AG08395 (cell line): ENCODE measurements at regions not wholly inside any gene's neighbourhood (a gene's known extent, or its start where the extent isn't known, plus 50 kb on each side); places are given as distances from the start of the nearest gene placed in this dataset.
"Not testable (repeated sequence)": the region's sequence is repeated elsewhere in the genome, so short reads cannot be mapped to it uniquely, and the experiment has no call there.

Experiments used
- DNase-seq: peaks from one replicate; pipeline ENCODE4 v3.0.0; 2012; ENCODE audit warnings: mixed read lengths, low spot score

GRCh38 chr10:50999163-50999562 lies 75.1 kb upstream of the PRKG1 start:
- DNase-seq: no peak

DNA sequence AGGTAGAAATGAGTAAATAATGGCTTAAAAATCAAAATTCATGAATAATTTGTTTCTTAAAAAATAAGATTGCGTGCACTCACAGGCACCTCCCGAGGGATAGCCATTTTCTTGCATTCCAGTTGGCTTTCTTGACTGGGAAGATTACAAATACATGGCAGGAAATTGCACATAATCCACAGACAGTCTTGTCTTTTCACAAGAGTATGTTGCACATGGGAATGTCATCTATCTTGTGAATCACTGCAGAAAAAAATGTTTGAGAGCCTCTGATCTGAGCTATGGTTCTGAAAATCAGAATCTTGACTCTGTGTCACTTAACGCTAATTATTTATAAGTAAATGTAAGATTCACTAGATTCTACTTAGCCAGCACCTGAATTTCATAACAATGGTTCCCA lies 74.1 kb upstream of the PRKG1 start:
- DNase-seq: peak; percentile 58

DNA sequence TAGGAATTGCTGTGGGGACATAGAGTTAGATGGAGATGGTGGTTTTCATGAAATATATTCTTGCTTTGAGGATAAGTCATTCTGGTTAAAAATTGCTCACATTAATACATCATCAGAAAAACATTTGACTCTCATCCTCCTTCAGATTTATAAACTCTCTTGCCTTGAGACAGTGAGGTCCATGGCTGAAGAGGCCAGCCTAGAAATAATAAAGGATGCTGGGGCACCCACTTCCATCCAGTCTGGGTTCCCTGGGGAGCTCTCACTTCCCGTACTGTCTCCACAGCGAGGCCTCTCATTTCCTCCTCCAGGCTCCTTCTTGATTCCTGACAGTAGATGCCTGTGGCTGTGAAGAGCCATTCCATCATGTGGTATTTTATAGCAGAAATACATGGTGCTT lies 73.3 kb upstream of the PRKG1 start:
- DNase-seq: no peak

DNA sequence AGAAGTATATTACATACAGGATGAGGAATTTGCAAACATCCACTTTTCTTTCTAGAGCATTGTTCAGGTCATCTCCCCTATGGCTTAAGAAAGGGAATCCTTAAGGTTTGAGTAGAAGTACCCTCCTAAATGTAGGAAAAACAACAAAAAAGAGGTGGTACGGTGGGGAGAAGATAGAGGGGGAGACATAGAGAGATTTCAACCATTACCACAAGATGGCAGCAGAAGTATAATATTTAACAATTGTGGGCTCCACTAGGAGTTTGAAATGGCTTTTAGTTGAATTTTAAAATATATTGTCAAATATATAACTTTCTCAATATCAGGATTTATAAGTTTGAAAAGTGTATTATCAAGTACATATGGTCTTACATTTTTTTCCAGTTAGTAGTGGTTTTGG lies 72.7 kb upstream of the PRKG1 start:
- DNase-seq: peak; percentile 20

DNA sequence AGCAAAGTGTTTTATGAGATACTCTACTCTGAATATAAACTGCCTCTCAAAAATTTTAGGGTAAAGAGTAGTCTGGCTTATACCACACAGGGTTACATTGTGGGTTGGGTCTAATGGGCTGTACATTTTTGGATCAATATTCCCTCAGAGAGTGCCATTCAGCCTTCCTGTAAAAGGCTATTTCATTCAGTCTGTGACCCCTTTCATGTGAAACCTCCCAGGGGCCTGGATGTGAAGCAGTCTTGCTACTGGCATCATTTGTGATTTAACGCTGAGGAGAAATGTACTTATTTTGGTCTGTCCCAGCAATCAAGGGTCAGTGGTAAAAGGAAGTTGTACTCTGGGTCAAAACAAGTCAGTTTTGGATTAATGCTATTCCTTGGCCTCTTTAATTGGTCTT lies 71.8 kb upstream of the PRKG1 start:
- DNase-seq: no peak

DNA sequence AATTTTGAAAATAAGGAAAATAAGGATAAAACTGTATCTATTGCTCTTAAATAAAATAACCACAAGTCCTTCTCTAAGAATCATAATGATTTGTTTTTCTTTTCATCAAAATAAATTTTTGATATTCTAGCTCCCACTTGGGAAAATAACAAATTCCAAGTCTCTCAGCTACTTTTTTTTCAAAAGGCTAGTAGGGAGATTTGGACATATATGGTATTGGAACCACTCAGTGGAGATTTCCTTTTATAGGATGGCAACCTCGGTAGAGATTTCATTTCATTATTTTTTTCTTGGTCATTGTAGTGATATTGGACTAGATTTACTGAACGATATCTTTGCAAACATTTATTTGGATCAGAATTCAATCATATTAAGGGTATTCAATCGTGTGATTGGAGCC lies 69.5 kb upstream of the PRKG1 start:
- no peak for DNase-seq

GRCh38 chr10:51005551-51005950 lies 68.7 kb upstream of the PRKG1 start:
- DNase-seq: no peak

DNA sequence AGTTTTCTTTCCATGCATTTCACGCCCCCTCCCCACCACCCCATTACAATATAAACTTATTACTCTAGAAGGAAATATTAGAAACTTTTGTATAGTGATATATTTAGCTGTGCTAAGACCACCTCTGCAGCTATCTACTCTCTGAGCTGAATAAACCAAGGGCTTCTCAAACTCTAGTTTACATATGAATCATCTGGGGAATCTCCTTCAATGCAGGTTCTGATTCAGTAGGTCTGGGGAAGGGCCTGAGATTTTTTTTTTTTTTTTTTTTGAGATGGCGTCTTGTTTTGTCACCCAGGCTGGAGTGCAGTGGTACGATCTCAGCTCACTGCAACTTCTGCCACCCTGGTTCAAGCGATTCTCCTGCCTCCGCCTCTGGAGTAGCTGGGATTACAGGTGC lies 67.6 kb upstream of the PRKG1 start:
- no peak for DNase-seq

GRCh38 chr10:51007781-51008180 lies 66.5 kb upstream of the PRKG1 start:
- DNase-seq: peak; percentile 62

- no peak for DNase-seq
Measured at GRCh38 chr10:51008346-51008745, 65.9 kb upstream of the PRKG1 start.

GRCh38 chr10:51010977-51011376 lies 63.3 kb upstream of the PRKG1 start:
- peak; percentile 62 for DNase-seq

DNA sequence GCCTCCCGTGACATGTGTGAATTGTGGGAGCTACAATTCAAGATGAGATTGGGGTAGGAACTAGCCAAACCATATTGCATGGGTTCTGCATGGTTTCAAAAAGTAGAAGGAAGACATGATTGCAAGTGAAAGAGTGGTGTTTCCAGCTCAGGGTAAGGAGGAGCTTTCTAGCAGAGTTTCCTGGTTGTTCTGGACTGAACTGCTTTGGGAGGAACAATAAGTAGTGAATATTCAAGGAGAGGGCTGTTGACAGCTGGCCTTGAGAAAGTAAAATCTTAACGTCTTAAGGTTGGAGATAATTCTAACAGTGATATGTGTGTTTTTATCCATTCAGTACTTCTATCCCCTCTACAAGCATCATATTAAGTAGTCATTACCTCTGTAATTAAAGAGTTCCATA lies 62.2 kb upstream of the PRKG1 start:
- DNase-seq: no peak

GRCh38 chr10:51014680-51015389 lies 59.5 kb upstream of the PRKG1 start:
- DNase-seq: peak; percentile 48

GRCh38 chr10:51015390-51015754 lies 58.9 kb upstream of the PRKG1 start:
- DNase-seq: not testable (repeated sequence)

GRCh38 chr10:51020200-51020599 lies 54.1 kb upstream of the PRKG1 start:
- no peak for DNase-seq

GRCh38 chr10:51022933-51023585 lies 51.2 kb upstream of the PRKG1 start:
- no peak for DNase-seq

GRCh38 chr10:51023636-51024035 lies 50.7 kb upstream of the PRKG1 start:
- DNase-seq: peak; percentile 21
